ENCODE measurements at regions not wholly inside any gene's neighbourhood (a gene's known extent, or its start where the extent isn't known, plus 50 kb on each side); places are given as distances from the start of the nearest gene placed in this dataset.

GRCh38 chr5:107272509-107272908, 398.2 kb downstream of the EFNA5 start:
- H3K9me1 ChIP-seq (ENCODE audit: insufficient read depth, low read length): no peaks in the 10 kb centered on the region; the same call in 1 of the 2 replicates

More at GRCh38 chr5:107272509-107272908, 398.2 kb downstream of the EFNA5 start:
- Histone ChIP-seq H3K79me1 (ENCODE audit: low read depth in 1 of 2, low read length in 2 of 2) (no peaks in the 10 kb centered on the region), H3K9me3 (ENCODE audit: control insufficient read depth, insufficient read depth, low read length) (no peaks in the 10 kb centered on the region), H3K14ac (replicated peaks; ENCODE audit: low read depth, low read length) (no peak overlapping the region), H3K23ac (ENCODE audit: low read depth, low read length) (no peak overlapping the region), H3K56ac (ENCODE audit: extremely low read depth, insufficient read depth, low read length) (no peak overlapping the region), H3K27ac (ENCODE audit: insufficient read depth, low read length) (no peak overlapping the region), H3K18ac (ENCODE audit: low read depth, low read length) (no peak overlapping the region), H2BK20ac (ENCODE audit: low read depth, low read length) (no peak overlapping the region), H3K36me3 (ENCODE audit: control insufficient read depth, insufficient read depth, low read length) (no peaks in the 10 kb centered on the region), H4K5ac (ENCODE audit: low read depth, low read length) (no peak overlapping the region), H2BK120ac (ENCODE audit: low read depth, low read length) (no peak overlapping the region), H2AK5ac (ENCODE audit: low read depth, low read length) (no peak overlapping the region), H2AK9ac (replicated peaks; ENCODE audit: low read depth, low read length, poor library complexity) (no peak overlapping the region), H4K20me1 (ENCODE audit: insufficient read depth, low read length) (no peaks in the 10 kb centered on the region), H3K4ac (ENCODE audit: low read depth, low read length) (no peak overlapping the region), H2BK15ac (ENCODE audit: low read depth, low read length) (no peak overlapping the region), H3K4me3 (ENCODE audit: insufficient read depth, low read depth, low read length) (no peak overlapping the region), H3K4me1 (ENCODE audit: control insufficient read depth, insufficient read depth, low read length) (peaks cover 2% of the 10 kb centered on the region; the same call in 1 of the 2 replicates), H3K4me2 (ENCODE audit: low read depth, low read length) (no peak overlapping the region), H4K91ac (ENCODE audit: insufficient read depth, low read depth, low read length) (no peak overlapping the region), H3K27me3 (ENCODE audit: control insufficient read depth, insufficient read depth, low read length) (no peaks in the 10 kb centered on the region), H2BK5ac (ENCODE audit: low read depth, low read length, poor library complexity, severe bottlenecking) (no peak overlapping the region), H2AFZ (replicated peaks; ENCODE audit: low read length, poor library complexity) (no peak overlapping the region), H4K8ac (ENCODE audit: low read depth in 2 of 2, low read length in 2 of 2) (no peak overlapping the region), H3K9ac (ENCODE audit: low read depth, low read length) (no peak overlapping the region)
- WGBS, 2 experiments (ENCODE audit: extremely low coverage in 2 of 2, insufficient read length in 1 of 2): 100% methylated on average over 1 of the region's 3 CpGs; no CpG with 5 or more reads in 1 of the 2 experiments
- TF ChIP-seq RCOR1 (IDR thresholded peaks at IDR 0.05; ENCODE audit: insufficient replicate concordance, low read length): no peak
- no peak for TF ChIP-seq NFE2L2 (IDR thresholded peaks at IDR 0.05; ENCODE audit: low read depth, low read length)
- TF ChIP-seq MAFK (IDR thresholded peaks at IDR 0.05; ENCODE audit: low read depth, low read length): no peak
- no peak for TF ChIP-seq ELK1 (IDR thresholded peaks at IDR 0.05; ENCODE audit: borderline replicate concordance, low read depth, low read length)
- no peak for TF ChIP-seq MAZ (IDR thresholded peaks at IDR 0.05; ENCODE audit: borderline replicate concordance, low read depth, low read length)
- dilution Hi-C loops (cut with HindIII; ENCODE audit: low sequenced_read_pairs, unreplicated experiment) (no loop called here), in situ Hi-C loops (cut with MboI; ENCODE audit: low sequenced_read_pairs) (no loop called here), intact Hi-C loops (cut with micrococcal nuclease) (no loop called here)
- POLR2A ChIA-PET (ENCODE audit: unreplicated experiment): no interaction called here
- DNase-seq (no peak), ATAC-seq (ENCODE audit: low read depth) (no peak)
- CTCF ChIA-PET: no interaction called here
- BruUV-seq (replicated peaks): no TSS peak

All from IMR-90 (cell line).